Activated CD4-positive, alpha-beta T cell treated with anti-CD3 and anti-CD28 coated beads, Interleukin-10, Interleukin-2, amounts not matched to agents 100 ng/mL and 50 ng/mL, durations not matched to agents 16 hours and 8 hours (primary cell): ENCODE measurements at regions not wholly inside any gene's neighbourhood (a gene's known extent, or its start where the extent isn't known, plus 50 kb on each side); places are given as distances from the start of the nearest gene placed in this dataset.

Source experiments
- DNase-seq: peaks from one replicate; pipeline ENCODE4 v3.0.0-alpha.2; 2020

GRCh38 chr17:71376933-71377332 lies 743.9 kb upstream of the SOX9 start:
- no peak for DNase-seq

DNA sequence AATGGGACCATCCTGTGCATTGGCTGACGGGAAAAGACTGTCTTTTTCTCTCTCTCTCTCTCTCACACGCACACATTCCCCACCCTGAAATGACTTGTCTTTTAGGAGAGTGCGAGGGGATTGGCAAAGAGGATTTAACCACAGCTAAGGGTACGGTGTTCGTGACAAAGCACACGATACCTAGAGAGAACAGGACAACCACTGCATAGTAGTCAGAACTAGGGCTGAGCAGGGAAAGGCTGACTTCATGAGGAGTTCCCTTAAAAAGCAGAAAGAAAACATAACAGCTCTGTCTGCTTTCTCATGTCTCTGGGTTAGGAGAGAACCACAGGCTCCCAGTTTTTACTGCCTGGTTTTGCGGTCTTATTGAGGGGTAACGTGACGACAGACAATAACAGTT lies 742.8 kb upstream of the SOX9 start:
- DNase-seq, result no peak

DNA sequence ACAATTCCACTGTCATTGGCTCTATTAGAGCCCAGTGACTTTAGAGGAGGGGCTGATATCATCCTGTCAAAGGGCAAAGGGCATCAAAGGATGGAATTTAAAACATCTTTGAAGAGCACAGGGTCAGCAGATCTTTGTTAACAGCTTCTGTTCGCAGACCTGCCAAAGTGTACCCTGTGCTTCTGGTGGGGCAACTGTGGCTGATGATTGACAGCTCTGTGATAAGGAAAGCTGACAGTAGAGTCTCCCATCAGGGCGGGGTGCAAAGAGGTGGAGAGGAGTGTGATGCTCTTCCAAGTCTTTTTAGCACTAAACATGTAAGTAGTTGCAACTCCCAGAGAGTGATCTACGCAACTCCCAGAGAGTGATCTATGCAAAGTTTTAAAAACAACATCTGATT lies 742.1 kb upstream of the SOX9 start:
- DNase-seq, result no peak

DNA sequence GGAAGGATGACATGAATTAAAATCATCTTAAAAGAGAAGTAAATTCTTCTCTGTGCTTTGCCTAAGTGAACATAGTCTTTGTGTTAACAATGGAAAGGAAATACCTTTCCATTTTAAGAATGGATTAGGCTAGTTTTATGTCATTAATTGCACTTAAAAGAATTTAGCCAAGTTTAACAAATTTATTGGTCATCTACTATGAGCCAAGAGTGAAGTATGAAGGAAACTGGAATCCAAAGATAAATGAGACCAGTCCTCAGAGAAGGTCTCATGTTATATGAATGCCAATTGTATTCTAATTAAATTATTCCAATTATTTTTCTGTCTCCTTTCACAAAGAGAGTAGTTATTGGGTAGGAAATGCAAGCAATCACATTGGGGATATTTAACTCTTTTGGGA lies 741.3 kb upstream of the SOX9 start:
- no peak for DNase-seq

- DNase-seq, result no peak
These were observed 740.3 kb upstream of the SOX9 start for GRCh38 chr17:71380535-71380934.

DNA sequence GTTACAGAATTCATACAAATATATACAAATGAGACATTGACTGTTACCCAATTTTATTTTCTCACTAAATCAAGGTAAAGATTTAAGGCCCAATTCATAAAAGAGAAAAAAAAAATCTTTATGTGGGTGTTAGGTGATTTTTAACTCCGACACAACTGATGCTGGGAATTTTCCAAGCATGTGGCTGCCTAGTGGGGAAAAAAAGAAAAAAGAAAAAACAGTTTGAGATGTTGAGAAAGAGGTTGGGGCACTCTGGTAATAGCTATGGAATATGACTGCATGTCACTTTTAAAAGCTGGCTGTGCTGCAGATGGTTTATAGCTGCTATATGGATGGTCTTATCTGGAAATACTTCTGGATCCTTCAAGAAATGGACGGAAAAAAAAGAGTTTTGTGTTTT lies 739.9 kb upstream of the SOX9 start:
- DNase-seq, result no peak

- DNase-seq, result no peak
These were observed 737.7 kb upstream of the SOX9 start for GRCh38 chr17:71383091-71383490.

DNA sequence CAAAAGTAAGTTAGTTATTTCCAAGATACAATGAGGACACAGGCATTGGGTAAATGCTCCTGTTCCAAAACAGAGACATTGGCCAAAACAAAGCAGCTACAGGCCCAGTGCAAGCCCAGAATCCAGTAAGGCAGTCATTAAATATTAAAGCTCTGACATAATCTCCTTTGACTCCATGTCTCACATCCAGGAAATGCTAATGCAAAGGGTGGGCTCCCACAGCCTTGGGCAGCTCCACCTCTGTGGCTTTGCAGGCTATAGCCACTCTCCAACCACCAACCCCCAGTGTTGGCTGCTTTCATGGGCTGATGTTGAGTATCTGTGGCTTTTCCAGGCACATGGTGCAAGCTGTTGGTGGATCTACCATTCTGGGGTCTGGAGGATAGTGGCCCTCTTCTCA lies 733.4 kb upstream of the SOX9 start:
- DNase-seq, result no peak

DNA sequence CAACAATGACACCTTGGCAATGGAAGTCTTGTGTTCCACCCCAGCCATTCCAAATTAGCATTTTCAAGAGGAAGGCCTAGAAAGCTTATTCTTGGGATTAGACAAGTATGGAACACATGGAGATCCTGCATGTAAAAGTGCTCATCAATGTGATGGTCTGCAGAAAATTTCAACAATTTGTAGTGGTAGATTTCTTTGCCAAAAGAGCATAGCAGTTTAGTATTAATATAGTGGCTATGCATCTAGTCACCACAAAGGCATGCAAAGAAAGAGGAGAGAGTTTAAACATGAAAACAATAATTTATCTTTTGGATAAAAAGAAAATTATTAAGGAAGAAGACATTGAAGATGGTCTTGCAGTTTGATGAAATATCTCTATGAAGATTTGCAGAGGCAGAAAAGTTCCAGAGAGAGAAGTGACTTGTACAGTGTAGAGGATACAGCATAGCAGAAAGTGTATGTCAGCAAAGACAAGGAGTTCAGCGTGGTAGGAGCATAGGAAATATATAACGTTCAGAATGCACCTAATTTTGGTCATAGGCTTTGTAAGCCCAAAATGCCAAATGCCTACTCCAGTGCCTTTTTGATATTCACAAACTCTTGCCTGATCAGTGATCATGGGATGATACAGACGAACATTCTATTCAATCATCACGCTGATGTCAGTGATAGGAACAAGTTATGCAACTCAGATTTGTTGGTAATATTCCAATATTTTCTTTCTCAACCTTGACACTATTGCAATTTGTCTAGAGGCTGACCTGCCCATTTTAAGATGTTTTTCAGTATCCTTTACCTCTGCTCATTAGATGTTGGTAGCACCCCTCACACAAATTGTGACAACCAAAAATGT lies 727.9 kb upstream of the SOX9 start:
- DNase-seq, result no peak

DNA sequence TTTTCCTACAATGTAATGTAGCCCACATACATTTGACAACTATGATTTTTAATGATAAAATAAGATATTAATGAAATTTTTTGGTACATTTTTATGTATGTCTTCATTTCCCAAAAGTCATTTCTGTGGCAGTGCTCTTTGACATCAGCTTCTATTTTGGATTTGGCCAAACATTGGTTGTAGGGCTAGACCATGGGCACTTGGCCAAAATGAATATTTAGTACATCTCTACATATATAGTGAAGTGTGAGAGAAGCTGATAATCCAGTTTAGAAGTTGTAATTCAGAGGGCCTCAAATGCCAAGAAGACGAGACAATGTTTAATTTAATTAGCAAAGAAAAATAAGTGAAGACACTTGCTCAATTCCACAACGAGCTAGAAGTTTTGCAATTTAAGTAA lies 724.9 kb upstream of the SOX9 start:
- DNase-seq, result no peak

DNA sequence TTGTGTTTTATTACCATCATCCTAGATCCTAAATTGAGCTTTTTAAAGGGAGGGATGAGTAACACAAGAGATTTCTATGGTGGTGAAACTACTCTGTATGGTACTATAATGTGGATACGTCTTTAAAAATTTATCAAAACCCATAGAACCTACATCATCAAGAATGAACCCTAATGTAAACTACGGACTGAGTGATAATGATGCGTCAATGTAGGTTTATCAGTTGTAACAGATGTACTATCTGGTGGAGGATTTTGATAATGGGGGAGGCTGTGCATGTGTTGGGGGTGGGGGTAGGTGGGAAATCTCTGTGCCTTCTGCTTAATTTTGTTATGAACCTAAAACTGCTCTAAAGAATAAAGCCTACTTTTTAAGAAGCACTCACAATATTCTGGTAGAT lies 724.1 kb upstream of the SOX9 start:
- DNase-seq, result no peak

DNA sequence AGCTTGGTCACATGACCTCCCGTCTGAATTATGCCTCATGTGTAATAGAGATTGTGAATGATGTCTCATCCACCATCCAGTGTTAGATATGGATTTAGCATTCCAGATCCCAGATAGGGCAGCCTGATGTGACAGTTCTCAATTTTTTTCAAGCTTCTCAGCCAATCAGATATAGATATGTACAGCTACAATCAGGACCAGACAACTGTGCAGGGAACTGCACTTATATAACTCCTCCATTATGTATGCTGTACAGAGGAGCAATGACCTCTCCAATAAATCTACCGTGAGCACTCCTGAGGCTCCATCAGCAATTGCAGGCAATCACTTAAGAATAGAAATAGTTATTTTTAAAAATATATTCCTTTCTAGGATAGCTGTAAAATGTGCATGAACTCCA lies 722.8 kb upstream of the SOX9 start:
- no peak for DNase-seq

DNA sequence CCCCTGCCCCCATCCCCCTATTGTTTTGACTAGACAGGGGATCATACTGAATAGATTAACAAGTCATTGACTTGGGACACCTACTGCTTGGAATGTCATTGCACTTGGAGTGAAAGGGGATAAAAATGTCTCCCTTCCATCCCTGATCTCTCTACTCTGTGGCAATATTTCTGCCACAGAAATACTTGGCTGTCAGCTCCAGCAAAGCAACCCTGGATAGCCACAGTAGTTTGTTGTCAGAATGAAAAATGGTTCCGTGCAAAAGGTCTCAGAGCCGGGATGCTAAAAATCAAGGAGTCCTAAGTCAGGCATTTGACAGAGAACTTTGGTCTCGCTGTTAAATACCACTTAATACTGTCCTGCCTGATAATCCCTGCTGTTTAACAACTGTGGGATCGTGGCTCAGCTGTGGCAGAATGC lies 722.0 kb upstream of the SOX9 start:
- no peak for DNase-seq

- DNase-seq, result no peak
These were observed 721.6 kb upstream of the SOX9 start for GRCh38 chr17:71399221-71399620.

- no peak for DNase-seq
These were observed 721.2 kb upstream of the SOX9 start for GRCh38 chr17:71399649-71400048.

GRCh38 chr17:71402007-71402406 lies 718.8 kb upstream of the SOX9 start:
- no peak for DNase-seq

DNA sequence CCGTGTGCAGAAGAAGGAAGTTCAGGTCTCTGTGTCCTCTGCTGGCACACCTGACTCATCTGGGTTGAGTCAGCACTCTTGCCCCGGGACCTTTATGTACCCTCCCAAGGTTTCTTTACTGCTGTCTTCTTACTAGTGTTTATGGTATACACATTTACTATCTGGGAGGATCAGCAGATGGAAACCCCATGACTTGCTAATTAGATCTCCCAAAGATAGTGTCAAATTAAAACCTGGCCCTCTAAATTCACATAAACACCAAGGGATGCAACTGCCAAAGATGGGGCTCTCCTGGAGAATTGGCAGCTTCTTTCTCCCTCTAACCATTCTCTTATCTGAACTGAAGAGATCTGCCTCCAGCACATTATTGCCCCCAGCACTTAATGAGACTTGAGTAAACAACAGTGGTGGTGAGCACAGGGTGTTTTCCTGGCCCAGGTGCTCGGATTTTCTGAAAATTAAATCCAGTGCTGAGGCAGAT lies 718.1 kb upstream of the SOX9 start:
- no peak for DNase-seq

DNA sequence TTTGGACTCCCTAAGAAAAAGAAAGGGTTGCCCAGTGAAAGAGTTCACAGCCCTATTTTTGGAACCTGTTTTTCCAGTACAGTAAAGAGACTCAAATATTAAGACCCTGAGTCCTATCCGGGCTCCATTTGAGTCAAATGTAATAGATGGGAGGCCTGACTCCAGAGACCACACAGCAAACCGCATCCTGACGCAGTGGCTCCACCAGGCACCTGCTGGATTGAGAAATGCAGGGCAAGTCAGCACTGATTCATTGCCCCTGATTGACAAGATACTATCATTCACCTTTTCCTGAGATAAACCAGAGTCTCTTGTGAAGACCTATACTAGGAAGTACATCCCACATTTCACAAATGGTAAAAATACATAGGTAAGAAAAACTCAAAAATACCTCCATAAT lies 715.7 kb upstream of the SOX9 start:
- DNase-seq, result no peak

DNA sequence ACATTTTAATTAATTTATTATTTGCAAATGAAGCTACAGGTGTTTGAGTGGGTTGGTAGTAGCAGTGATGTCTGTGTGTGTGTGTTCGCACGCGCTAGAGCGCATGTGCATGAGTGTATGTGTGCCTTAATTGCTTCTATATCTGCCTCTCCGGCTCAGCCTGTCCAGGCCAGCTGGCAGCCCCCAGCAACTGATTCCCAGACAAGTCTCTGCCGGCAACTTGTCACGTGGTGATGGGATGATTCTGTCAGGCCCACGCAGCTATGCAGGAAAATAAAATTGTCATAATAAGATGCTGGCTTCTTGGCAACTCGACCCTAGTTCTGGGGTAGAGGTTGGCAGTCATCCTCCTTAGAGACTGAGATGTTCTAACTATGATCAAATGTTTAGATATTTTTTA lies 712.8 kb upstream of the SOX9 start:
- DNase-seq, result no peak

- no peak for DNase-seq
These were observed 711.7 kb upstream of the SOX9 start for GRCh38 chr17:71409137-71409536.

DNA sequence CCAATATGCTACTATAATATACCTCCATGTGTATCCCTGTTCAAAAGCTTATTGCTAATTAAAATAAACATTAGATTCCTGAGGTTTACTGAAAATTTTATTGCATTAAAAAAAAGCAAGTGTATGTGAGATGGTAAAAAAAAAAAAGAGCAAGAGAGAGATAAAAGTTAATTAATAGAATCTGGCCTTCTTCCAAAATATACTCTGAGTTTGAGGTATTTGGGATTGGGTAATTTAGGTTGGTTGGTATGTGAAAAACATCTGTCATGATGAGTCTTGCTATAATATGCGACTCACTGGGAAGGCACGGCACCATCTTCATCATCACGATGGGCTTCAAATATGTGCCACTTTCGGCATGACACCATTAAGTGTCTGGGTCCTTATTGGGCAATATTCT lies 711.1 kb upstream of the SOX9 start:
- no peak for DNase-seq

- DNase-seq, result no peak
These were observed 708.0 kb upstream of the SOX9 start for GRCh38 chr17:71412803-71413202.

GRCh38 chr17:71413935-71414334 lies 706.9 kb upstream of the SOX9 start:
- no peak for DNase-seq

- no peak for DNase-seq
These were observed 703.7 kb upstream of the SOX9 start for GRCh38 chr17:71417142-71417541.

GRCh38 chr17:71422968-71423367 lies 697.9 kb upstream of the SOX9 start:
- DNase-seq, result no peak
